Thymus (tissue), 11 donors: ENCODE measurements at regions not wholly inside any gene's neighbourhood (a gene's known extent, or its start where the extent isn't known, plus 50 kb on each side); places are given as distances from the start of the nearest gene placed in this dataset.

ENCODE experiments used
- DNase-seq, 9 donors: peaks; one replicate each; pipeline ENCODE4 v3.0.0-alpha.2; 2013; ENCODE audit warnings: low spot score in 9 of 9, low read depth in 6 of 9, missing footprints in 1 of 9
- H3K27ac ChIP-seq, 2 donors: one replicate each; pipeline ENCODE4 v1.5.1; 2013; ENCODE audit warnings: control low read depth in 1 of 2, low read depth in 1 of 2, low read length in 1 of 2, mild to moderate bottlenecking in 1 of 2, moderate library complexity in 1 of 2
- H3K27me3 ChIP-seq, 2 donors: one replicate each; pipeline ENCODE4 v1.5.1; 2013; ENCODE audit warnings: low read length in 1 of 2; ENCODE audit not compliant: control insufficient read depth in 2 of 2, insufficient read depth in 1 of 2
- H3K36me3 ChIP-seq, 2 donors: one replicate each; pipeline ENCODE4 v1.5.1; 2013; ENCODE audit warnings: low read length in 1 of 2, mild to moderate bottlenecking in 1 of 2, moderate library complexity in 1 of 2; ENCODE audit not compliant: control insufficient read depth in 2 of 2, insufficient read depth in 2 of 2
- H3K4me1 ChIP-seq, 2 donors: one replicate each; pipeline ENCODE4 v1.5.1; 2013; ENCODE audit warnings: low read length in 2 of 2; ENCODE audit not compliant: control insufficient read depth in 2 of 2, insufficient read depth in 2 of 2
- H3K4me3 ChIP-seq, 2 donors: one replicate each; pipeline ENCODE4 v1.5.1; 2013; ENCODE audit warnings: low read length in 2 of 2, control low read depth in 1 of 2, mild to moderate bottlenecking in 1 of 2
- H3K9me3 ChIP-seq, 2 donors: one replicate each; pipeline ENCODE4 v1.5.1; 2013; ENCODE audit warnings: low read length in 1 of 2, mild to moderate bottlenecking in 1 of 2; ENCODE audit not compliant: control insufficient read depth in 2 of 2, insufficient read depth in 1 of 2
- WGBS: extraction: QIAGEN DNeasy Blood & Tissue Kit; methylation state at CpG from one replicate; pipeline ENCODE4 v1.1.7; 2013; 5-methylcytosine and 5-hydroxymethylcytosine counted together
- donor health status: healthy.

GRCh38 chr14:26896447-26896846, 298.6 kb upstream of the NOVA1 start:
- no peak for DNase-seq
- Histone ChIP-seq H3K4me3 (no peak overlapping the region), H3K4me1 (no peaks in the 10 kb centered on the region), H3K36me3 (no peaks in the 10 kb centered on the region), H3K9me3 (no peaks in the 10 kb centered on the region), H3K27ac (no peak overlapping the region), H3K27me3 (no peaks in the 10 kb centered on the region)
- WGBS, result 81% methylated on average over 3 of the region's 3 CpGs

- no peaks in the 10 kb centered on the region for H3K27me3 ChIP-seq
- H3K9me3 ChIP-seq, result no peaks in the 10 kb centered on the region
- H3K36me3 ChIP-seq, result no peaks in the 10 kb centered on the region
Observed at GRCh38 chr14:26897196-26897595, 299.4 kb upstream of the NOVA1 start.

GRCh38 chr14:26905229-26905628, 307.4 kb upstream of the NOVA1 start:
- H3K9me3 ChIP-seq, result no peaks in the 10 kb centered on the region
- no peak overlapping the region for H3K27ac ChIP-seq
- no peak for DNase-seq
- H3K4me1 ChIP-seq, result no peaks in the 10 kb centered on the region
- no peaks in the 10 kb centered on the region for H3K27me3 ChIP-seq
- WGBS, result 86% methylated on average over 3 of the region's 3 CpGs
- no peaks in the 10 kb centered on the region for H3K36me3 ChIP-seq
- no peak overlapping the region for H3K4me3 ChIP-seq

More at GRCh38 chr14:26897196-26897595, 299.4 kb upstream of the NOVA1 start:
- DNase-seq, result no peak
- Histone ChIP-seq H3K4me1 (no peaks in the 10 kb centered on the region), H3K4me3 (no peak overlapping the region), H3K27ac (no peak overlapping the region)

- Histone ChIP-seq H3K27ac (no peak overlapping the region), H3K27me3 (no peaks in the 10 kb centered on the region), H3K36me3 (no peaks in the 10 kb centered on the region), H3K9me3 (no peaks in the 10 kb centered on the region), H3K4me3 (no peak overlapping the region), H3K4me1 (no peaks in the 10 kb centered on the region)
- no peak for DNase-seq
Observed at GRCh38 chr14:26913786-26914185, 316.0 kb upstream of the NOVA1 start.

GRCh38 chr14:26917086-26917485, 319.3 kb upstream of the NOVA1 start:
- DNase-seq, result peak in 1 of 9 donors; percentile 1
- H3K27ac ChIP-seq, result no peak overlapping the region
- no peaks in the 10 kb centered on the region for H3K36me3 ChIP-seq

GRCh38 chr14:26925876-26926584, 328.2 kb upstream of the NOVA1 start:
- Histone ChIP-seq H3K27ac (no peak overlapping the region), H3K4me1 (no peaks in the 10 kb centered on the region), H3K27me3 (no peaks in the 10 kb centered on the region), H3K36me3 (no peaks in the 10 kb centered on the region), H3K4me3 (no peak overlapping the region), H3K9me3 (no peaks in the 10 kb centered on the region)
- DNase-seq, result no peak
- 83% methylated on average over 8 of the region's 8 CpGs for WGBS

More at GRCh38 chr14:26917086-26917485, 319.3 kb upstream of the NOVA1 start:
- 10% methylated on average over 1 of the region's 1 CpG for WGBS
- Histone ChIP-seq H3K27me3 (no peaks in the 10 kb centered on the region), H3K9me3 (no peaks in the 10 kb centered on the region), H3K4me3 (no peak overlapping the region), H3K4me1 (no peaks in the 10 kb centered on the region)

- Histone ChIP-seq H3K4me1 (no peaks in the 10 kb centered on the region), H3K27me3 (no peaks in the 10 kb centered on the region), H3K36me3 (no peaks in the 10 kb centered on the region), H3K4me3 (no peak overlapping the region), H3K27ac (no peak overlapping the region), H3K9me3 (no peaks in the 10 kb centered on the region)
- WGBS, result 79% methylated on average over 3 of the region's 3 CpGs
- no peak for DNase-seq
Observed at GRCh38 chr14:26926585-26926984, 328.8 kb upstream of the NOVA1 start.

- no peaks in the 10 kb centered on the region for H3K9me3 ChIP-seq
- H3K27ac ChIP-seq, result no peak overlapping the region
- no peak overlapping the region for H3K4me3 ChIP-seq
- H3K4me1 ChIP-seq, result no peaks in the 10 kb centered on the region
- no peaks in the 10 kb centered on the region for H3K27me3 ChIP-seq
- 60% methylated on average over 2 of the region's 2 CpGs for WGBS
- no peak for DNase-seq
- H3K36me3 ChIP-seq, result no peaks in the 10 kb centered on the region
Observed at GRCh38 chr14:26928019-26928418, 330.2 kb upstream of the NOVA1 start.

GRCh38 chr14:26929361-26929760, 331.5 kb upstream of the NOVA1 start:
- no peak for DNase-seq
- 80% methylated on average over 3 of the region's 3 CpGs for WGBS
- no peak overlapping the region for H3K4me3 ChIP-seq
- H3K4me1 ChIP-seq, result no peaks in the 10 kb centered on the region
- H3K36me3 ChIP-seq, result no peaks in the 10 kb centered on the region
- H3K27me3 ChIP-seq, result no peaks in the 10 kb centered on the region
- no peak overlapping the region for H3K27ac ChIP-seq
- H3K9me3 ChIP-seq, result no peaks in the 10 kb centered on the region
